OCI-LY1 (cell line): ENCODE measurements at regions not wholly inside any gene's neighbourhood (a gene's known extent, or its start where the extent isn't known, plus 50 kb on each side); places are given as distances from the start of the nearest gene placed in this dataset.

Source experiments
- H2AFZ ChIP-seq: fragments of 200-600 bp; sonication (generic), shearing (Covaris generic); 2 replicates; pipeline ENCODE4 v1.6.0; 2014; ENCODE audit warnings: antibody characterized with exemption, mild to moderate bottlenecking, low read length
- H3F3A ChIP-seq: fragments of 200-600 bp; sonication (generic), shearing (Covaris generic); 2 replicates; pipeline ENCODE4 v1.6.0; 2014; ENCODE audit warnings: mild to moderate bottlenecking, antibody characterized with exemption, low read length, moderate library complexity; ENCODE audit not compliant: insufficient read depth
- H3K27ac ChIP-seq: fragments of 200-600 bp; sonication (generic); 2 replicates; pipeline ENCODE4 v1.5.1; 2014; ENCODE audit warnings: low read length, mixed run types, mild to moderate bottlenecking, low read depth; ENCODE audit not compliant: poor library complexity, severe bottlenecking
- H3K27me3 ChIP-seq: fragments of 200-600 bp; sonication (generic); 2 replicates; pipeline ENCODE4 v1.6.0; 2014; ENCODE audit warnings: antibody characterized with exemption, mild to moderate bottlenecking, low read length, moderate library complexity; ENCODE audit not compliant: insufficient read depth
- H3K36me3 ChIP-seq: fragments of 200-600 bp; sonication (generic); 2 replicates; pipeline ENCODE4 v1.6.1; 2014; ENCODE audit warnings: mild to moderate bottlenecking, antibody characterized with exemption, low read length, moderate library complexity, mixed read lengths; ENCODE audit not compliant: insufficient read depth
- H3K4me1 ChIP-seq: fragments of 200-600 bp; sonication (generic); 2 replicates; pipeline ENCODE4 v1.5.1; 2014; ENCODE audit warnings: mild to moderate bottlenecking, low read length, moderate library complexity; ENCODE audit not compliant: insufficient read depth, severe bottlenecking
- H3K4me2 ChIP-seq: fragments of 200-600 bp; sonication (generic), shearing (Covaris generic); 2 replicates; pipeline ENCODE4 v1.6.1; 2014; ENCODE audit warnings: low read length
- H3K4me3 ChIP-seq: fragments of 200-600 bp; sonication (generic); 2 replicates; pipeline ENCODE4 v1.5.1; 2014; ENCODE audit warnings: low read length, low read depth, mild to moderate bottlenecking, mixed read lengths; ENCODE audit not compliant: poor library complexity, severe bottlenecking
- H3K79me2 ChIP-seq: fragments of 200-600 bp; shearing (Covaris generic); 2 replicates; pipeline ENCODE4 v1.6.1; 2016; ENCODE audit warnings: mixed run types, low read length, mixed read lengths; ENCODE audit not compliant: insufficient read depth
- H3K9ac ChIP-seq: fragments of 200-600 bp; sonication (generic), shearing (Covaris generic); 2 replicates; pipeline ENCODE4 v1.6.1; 2014; ENCODE audit warnings: mild to moderate bottlenecking, low read length, mixed read lengths
- H3K9me2 ChIP-seq: fragments of 200-600 bp; sonication (generic), shearing (Covaris generic); 2 replicates; pipeline ENCODE4 v1.6.1; 2014; ENCODE audit warnings: low read depth, mild to moderate bottlenecking, low read length, mixed read lengths
- H3K9me3 ChIP-seq: fragments of 200-600 bp; shearing (Covaris generic); 2 replicates; pipeline ENCODE4 v1.6.1; 2014; ENCODE audit warnings: low read length, mixed read lengths
- H4K20me1 ChIP-seq: fragments of 200-600 bp; sonication (generic), shearing (Covaris generic); 2 replicates; pipeline ENCODE4 v1.6.0; 2016; ENCODE audit warnings: mild to moderate bottlenecking, low read length; ENCODE audit not compliant: insufficient read depth
- EZH2 ChIP-seq: fragments of 200-600 bp; sonication (generic), shearing (Covaris generic); IDR thresholded peaks from 2 replicates; pipeline ENCODE4 v1.8.0; 2017; ENCODE audit warnings: borderline replicate concordance, mixed run types, mild to moderate bottlenecking, antibody characterized with exemption, low read length, moderate library complexity, mixed read lengths
- TF ChIP-seq, protein P1 (sequence below): fragments of 200-600 bp; sonication (generic), shearing (Covaris generic); IDR thresholded peaks from 2 replicates; pipeline ENCODE4 v1.5.1; 2017; ENCODE audit warnings: mild to moderate bottlenecking, antibody characterized with exemption, low read length, moderate library complexity, mixed read lengths

DNA sequence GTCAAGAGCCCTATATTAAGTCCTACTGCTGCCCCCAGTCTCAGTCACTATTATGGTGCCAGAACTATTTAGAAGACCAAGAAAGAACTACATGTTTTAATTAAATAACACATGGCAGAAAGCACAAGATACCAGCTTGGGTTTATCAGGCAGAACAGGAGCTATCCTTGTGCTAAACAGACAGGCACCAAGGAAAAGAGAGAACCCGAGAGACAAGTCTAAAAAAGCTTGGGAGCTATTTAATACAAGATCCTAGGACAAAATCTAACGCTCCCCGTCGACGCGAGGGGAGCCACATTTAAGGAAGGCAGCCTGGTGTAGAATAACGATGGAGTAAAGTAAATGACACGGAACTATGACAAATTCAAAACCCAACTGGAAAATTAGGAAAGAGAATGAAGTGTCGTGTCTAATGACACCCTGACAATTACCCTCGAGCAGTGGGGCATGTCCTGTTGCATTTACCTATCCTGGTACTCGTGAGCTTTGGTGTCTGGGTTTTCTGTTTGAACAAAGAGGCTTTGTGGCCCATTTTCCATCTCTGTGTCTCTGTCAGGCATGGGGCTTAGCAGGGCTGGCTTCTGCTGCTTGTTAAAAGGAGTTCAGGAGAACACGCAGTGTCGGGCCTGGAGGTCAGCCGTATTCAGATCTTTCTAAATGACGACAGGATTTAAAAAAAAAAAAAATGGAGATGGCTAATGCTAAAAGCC, 140.6 kb downstream of the ETNK1 start:
- Histone ChIP-seq H3K27me3 (no peaks in the 10 kb centered on the region), H3K27ac (no peak overlapping the region), H3K9me3 (no peaks in the 10 kb centered on the region), H3K79me2 (no peaks in the 10 kb centered on the region), H2AFZ (no peak overlapping the region), H3K4me2 (no peak overlapping the region), H3K4me3 (no peak overlapping the region), H3K4me1 (no peaks in the 10 kb centered on the region), H3F3A (no peaks in the 10 kb centered on the region), H3K9me2 (no peaks in the 10 kb centered on the region), H3K9ac (no peak overlapping the region), H4K20me1 (no peaks in the 10 kb centered on the region), H3K36me3 (no peaks in the 10 kb centered on the region)
- TF ChIP-seq, protein P1, sequence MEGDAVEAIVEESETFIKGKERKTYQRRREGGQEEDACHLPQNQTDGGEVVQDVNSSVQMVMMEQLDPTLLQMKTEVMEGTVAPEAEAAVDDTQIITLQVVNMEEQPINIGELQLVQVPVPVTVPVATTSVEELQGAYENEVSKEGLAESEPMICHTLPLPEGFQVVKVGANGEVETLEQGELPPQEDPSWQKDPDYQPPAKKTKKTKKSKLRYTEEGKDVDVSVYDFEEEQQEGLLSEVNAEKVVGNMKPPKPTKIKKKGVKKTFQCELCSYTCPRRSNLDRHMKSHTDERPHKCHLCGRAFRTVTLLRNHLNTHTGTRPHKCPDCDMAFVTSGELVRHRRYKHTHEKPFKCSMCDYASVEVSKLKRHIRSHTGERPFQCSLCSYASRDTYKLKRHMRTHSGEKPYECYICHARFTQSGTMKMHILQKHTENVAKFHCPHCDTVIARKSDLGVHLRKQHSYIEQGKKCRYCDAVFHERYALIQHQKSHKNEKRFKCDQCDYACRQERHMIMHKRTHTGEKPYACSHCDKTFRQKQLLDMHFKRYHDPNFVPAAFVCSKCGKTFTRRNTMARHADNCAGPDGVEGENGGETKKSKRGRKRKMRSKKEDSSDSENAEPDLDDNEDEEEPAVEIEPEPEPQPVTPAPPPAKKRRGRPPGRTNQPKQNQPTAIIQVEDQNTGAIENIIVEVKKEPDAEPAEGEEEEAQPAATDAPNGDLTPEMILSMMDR: no peak
- TF ChIP-seq EZH2: no peak

DNA sequence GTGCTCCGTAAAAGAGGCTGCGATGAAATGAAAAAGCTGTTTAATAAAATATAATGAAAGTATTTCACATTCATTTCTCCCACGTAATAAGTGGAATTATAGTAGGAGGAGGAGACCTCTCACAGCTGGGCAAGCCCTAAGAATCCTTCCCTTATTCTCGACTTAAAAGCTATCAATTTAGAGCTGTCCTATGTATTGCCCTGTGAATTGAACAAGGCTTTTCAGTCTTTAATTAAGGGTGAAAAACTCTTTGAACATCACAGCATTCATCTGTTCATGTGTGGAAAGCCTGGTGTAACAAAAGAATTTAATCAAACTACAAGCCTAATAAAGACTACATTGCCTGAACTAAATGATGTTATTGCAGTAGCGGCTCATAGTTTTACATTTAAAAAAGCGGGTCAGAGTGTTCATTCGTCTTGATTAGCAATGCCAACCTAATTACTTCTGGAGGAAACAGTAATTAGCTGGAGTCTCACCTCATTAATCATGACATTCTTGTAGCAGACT, 142.0 kb downstream of the ETNK1 start:
- H3F3A ChIP-seq: no peaks in the 10 kb centered on the region
- H3K36me3 ChIP-seq: no peaks in the 10 kb centered on the region

GRCh38 chr12:22781339-22781738, 156.4 kb downstream of the ETNK1 start:
- Histone ChIP-seq H3K4me2 (no peak overlapping the region), H4K20me1 (no peaks in the 10 kb centered on the region), H2AFZ (no peak overlapping the region), H3K9ac (no peak overlapping the region), H3K9me3 (no peaks in the 10 kb centered on the region), H3K79me2 (no peaks in the 10 kb centered on the region), H3K9me2 (no peaks in the 10 kb centered on the region), H3K27ac (no peak overlapping the region), H3F3A (no peaks in the 10 kb centered on the region), H3K36me3 (no peaks in the 10 kb centered on the region), H3K4me1 (no peaks in the 10 kb centered on the region), H3K27me3 (no peaks in the 10 kb centered on the region), H3K4me3 (no peak overlapping the region)
- TF ChIP-seq, protein P1: peak; percentile 15; the same call in 1 of the 2 replicates
- TF ChIP-seq EZH2: no peak

More for the DNA sequence above, 142.0 kb downstream of the ETNK1 start:
- no peaks in the 10 kb centered on the region for H3K9me3 ChIP-seq
- H4K20me1 ChIP-seq: no peaks in the 10 kb centered on the region
- H3K9me2 ChIP-seq: no peaks in the 10 kb centered on the region
- no peaks in the 10 kb centered on the region for H3K4me1 ChIP-seq
- H3K4me3 ChIP-seq: no peak overlapping the region
- no peaks in the 10 kb centered on the region for H3K79me2 ChIP-seq
- H3K27ac ChIP-seq: no peak overlapping the region
- TF ChIP-seq EZH2: no peak
- TF ChIP-seq, protein P1: no peak
- no peak overlapping the region for H2AFZ ChIP-seq
- H3K27me3 ChIP-seq: no peaks in the 10 kb centered on the region
- no peak overlapping the region for H3K9ac ChIP-seq
- H3K4me2 ChIP-seq: no peak overlapping the region
